ENCODE measurements at regions not wholly inside any gene's neighbourhood (a gene's known extent, or its start where the extent isn't known, plus 50 kb on each side); places are given as distances from the start of the nearest gene placed in this dataset.
"Not testable (repeated sequence)": the region's sequence is repeated elsewhere in the genome, so short reads cannot be mapped to it uniquely, and the experiment has no call there.

- Histone ChIP-seq H3K4me1 (replicated peaks) (no peaks in the 10 kb centered on the region), H3K27ac (no peak overlapping the region), H3K9me3 (no peaks in the 10 kb centered on the region), H3K36me3 (no peaks in the 10 kb centered on the region), H3K27me3 (replicated peaks; ENCODE audit: insufficient read depth) (peaks cover 3% of the 10 kb centered on the region), H3K4me3 (no peak overlapping the region)
- DNase-seq (ENCODE audit: low spot score) = no peak
- TF ChIP-seq POLR2AphosphoS5 (IDR thresholded peaks at IDR 0.05) (no peak), CTCF (IDR thresholded peaks at IDR 0.05) (no peak), POLR2A (IDR thresholded peaks at IDR 0.05) (no peak)
- intact Hi-C loops (cut with DNase I) = no loop called here
- 93% methylated on average over 9 of the region's 9 CpGs for WGBS
Observed at GRCh38 chr11:134955281-134955680, 543.2 kb upstream of the B3GAT1 start.

DNA sequence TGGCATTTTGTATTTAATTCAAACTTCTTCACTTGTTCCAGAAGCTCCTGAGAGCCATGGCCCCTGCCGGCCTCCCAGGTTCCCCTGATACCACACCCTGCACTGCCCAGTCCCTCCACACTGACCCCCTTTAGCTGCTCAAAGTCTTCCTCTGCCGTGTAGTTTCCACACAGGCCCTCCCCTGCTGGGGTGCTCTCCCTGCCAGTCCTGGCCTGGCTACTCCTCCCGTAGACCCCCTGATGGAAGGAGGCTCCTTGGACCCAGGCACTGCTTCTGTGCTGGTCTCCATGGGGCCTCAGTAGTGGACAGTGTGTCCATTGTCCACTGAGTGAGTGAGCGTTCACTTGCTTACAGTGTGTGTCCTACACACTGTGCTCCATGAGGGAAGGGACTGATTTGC lies 542.4 kb upstream of the B3GAT1 start:
- DNase-seq (ENCODE audit: low spot score); H3K4me3 ChIP-seq; H3K36me3 ChIP-seq; H3K9me3 ChIP-seq; H3K27me3 ChIP-seq (replicated peaks; ENCODE audit: insufficient read depth); intact Hi-C loops (cut with DNase I); H3K27ac ChIP-seq; H3K4me1 ChIP-seq (replicated peaks): not testable (repeated sequence)
- WGBS = 85% methylated on average over 4 of the region's 4 CpGs

DNA sequence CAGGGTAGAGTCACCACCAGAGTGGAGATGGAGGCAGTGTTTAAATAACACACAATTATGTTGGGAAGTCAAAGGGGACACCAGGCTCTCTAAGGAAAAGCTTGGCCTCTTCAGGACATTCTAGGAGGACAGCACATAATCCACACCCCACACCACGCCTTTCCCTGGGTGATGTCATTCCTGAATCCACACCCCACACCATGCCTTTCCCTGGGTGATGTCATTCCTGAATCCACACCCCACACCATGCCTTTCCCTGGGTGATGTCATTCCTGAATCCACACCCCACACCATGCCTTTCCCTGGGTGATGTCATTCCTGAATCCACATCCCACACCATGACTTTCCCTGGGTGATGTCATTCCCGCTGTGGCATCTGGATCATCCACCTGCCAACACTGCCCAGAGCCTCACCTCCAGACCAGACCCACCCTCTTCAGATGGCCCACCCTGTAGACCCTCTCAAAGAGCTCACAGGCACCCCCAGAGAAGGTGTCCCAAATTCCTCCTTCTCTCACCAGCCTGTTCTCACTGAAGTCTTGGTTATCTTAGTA lies 541.5 kb upstream of the B3GAT1 start:
- H3K36me3 ChIP-seq; H3K27me3 ChIP-seq (replicated peaks; ENCODE audit: insufficient read depth); H3K27ac ChIP-seq; intact Hi-C loops (cut with DNase I); H3K4me3 ChIP-seq; DNase-seq (ENCODE audit: low spot score); H3K9me3 ChIP-seq; H3K4me1 ChIP-seq (replicated peaks): not testable (repeated sequence)
- WGBS = 91% methylated on average over 2 of the region's 2 CpGs

- H3K9me3 ChIP-seq = no peaks in the 10 kb centered on the region
- intact Hi-C loops (cut with DNase I) = no loop called here
- no peaks in the 10 kb centered on the region for H3K4me1 ChIP-seq (replicated peaks)
- no peak overlapping the region for H3K4me3 ChIP-seq
- no peak for DNase-seq (ENCODE audit: low spot score)
- 60% methylated on average over 6 of the region's 6 CpGs for WGBS
- peaks cover 3% of the 10 kb centered on the region for H3K27me3 ChIP-seq (replicated peaks; ENCODE audit: insufficient read depth)
- no peak overlapping the region for H3K27ac ChIP-seq
- TF ChIP-seq POLR2AphosphoS5 (IDR thresholded peaks at IDR 0.05) = no peak
- no peak for TF ChIP-seq POLR2A (IDR thresholded peaks at IDR 0.05)
- TF ChIP-seq CTCF (IDR thresholded peaks at IDR 0.05) = no peak
- no peaks in the 10 kb centered on the region for H3K36me3 ChIP-seq
Observed at GRCh38 chr11:134951305-134951700, 539.3 kb upstream of the B3GAT1 start.

DNA sequence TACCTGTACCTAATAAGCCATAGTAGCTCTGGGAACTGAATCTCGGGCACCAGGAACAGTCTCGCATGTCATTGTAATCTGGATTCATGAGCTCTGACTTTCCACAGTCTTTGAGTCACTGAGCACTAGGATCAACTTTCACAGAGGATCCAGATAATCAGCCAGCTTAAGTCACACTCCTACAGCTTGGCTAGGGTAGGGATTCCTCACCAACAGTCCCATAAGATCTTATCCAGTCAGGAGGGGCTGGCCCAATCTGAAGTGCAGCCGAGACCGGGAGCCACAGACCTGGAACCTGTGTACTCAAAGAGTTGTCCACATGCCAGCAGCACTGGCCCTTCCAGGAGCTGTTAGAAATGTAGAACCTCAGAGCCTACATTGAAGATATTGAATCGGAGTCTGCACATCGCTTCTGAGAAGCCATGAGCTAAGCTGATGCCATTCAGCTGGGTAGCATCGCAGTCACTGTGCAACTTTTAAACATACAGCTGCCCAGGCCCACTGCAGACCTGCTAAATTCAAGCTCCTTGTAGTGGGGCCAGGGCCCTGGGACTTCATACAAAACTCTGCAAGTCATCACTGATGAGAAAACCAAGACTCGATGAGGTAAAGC lies 538.8 kb upstream of the B3GAT1 start:
- no peak for DNase-seq (ENCODE audit: low spot score)
- Histone ChIP-seq H3K27ac (no peak overlapping the region), H3K36me3 (no peaks in the 10 kb centered on the region), H3K27me3 (replicated peaks; ENCODE audit: insufficient read depth) (peaks cover 3% of the 10 kb centered on the region), H3K9me3 (no peaks in the 10 kb centered on the region), H3K4me1 (replicated peaks) (no peaks in the 10 kb centered on the region), H3K4me3 (no peak overlapping the region)
- TF ChIP-seq POLR2AphosphoS5 (IDR thresholded peaks at IDR 0.05) = no peak
- TF ChIP-seq POLR2A (IDR thresholded peaks at IDR 0.05) = no peak
- TF ChIP-seq CTCF (IDR thresholded peaks at IDR 0.05) = no peak
- 55% methylated on average over 8 of the region's 8 CpGs for WGBS
- intact Hi-C loops (cut with DNase I) = no loop called here

All from prostate gland (tissue), 2 donors.